SU-DHL-6 (cell line): ENCODE measurements at regions not wholly inside any gene's neighbourhood (a gene's known extent, or its start where the extent isn't known, plus 50 kb on each side); places are given as distances from the start of the nearest gene placed in this dataset.

ENCODE experiments used
- CTCF ChIP-seq: fragments of 200-600 bp; sonication (generic); IDR thresholded peaks from one replicate; pipeline ENCODE4 v1.5.1; 2017; ENCODE audit warnings: antibody characterized with exemption, mild to moderate bottlenecking, low read length, moderate library complexity; ENCODE audit not compliant: insufficient read depth, poor library complexity, severe bottlenecking
- EZH2phosphoT487 ChIP-seq: fragments of 200-600 bp; sonication (generic), shearing (Covaris generic); conservative IDR thresholded peaks from 2 replicates; pipeline ENCODE4 v1.6.1; 2018; ENCODE audit warnings: mild to moderate bottlenecking, antibody characterized with exemption, low read length, moderate library complexity, mixed read lengths

GRCh38 chr16:85376292-85377095 is 236.6 kb upstream of the GSE1 start:
- TF ChIP-seq CTCF (no peak), EZH2phosphoT487 (no peak)
